NCI-H1092 (cell line): ENCODE measurements at regions not wholly inside any gene's neighbourhood (a gene's known extent, or its start where the extent isn't known, plus 50 kb on each side); places are given as distances from the start of the nearest gene placed in this dataset.

Source experiments
- DNase-seq: peaks from one replicate; lab custom pipeline; 2025; lab: John Stamatoyannopoulos, UW

DNA sequence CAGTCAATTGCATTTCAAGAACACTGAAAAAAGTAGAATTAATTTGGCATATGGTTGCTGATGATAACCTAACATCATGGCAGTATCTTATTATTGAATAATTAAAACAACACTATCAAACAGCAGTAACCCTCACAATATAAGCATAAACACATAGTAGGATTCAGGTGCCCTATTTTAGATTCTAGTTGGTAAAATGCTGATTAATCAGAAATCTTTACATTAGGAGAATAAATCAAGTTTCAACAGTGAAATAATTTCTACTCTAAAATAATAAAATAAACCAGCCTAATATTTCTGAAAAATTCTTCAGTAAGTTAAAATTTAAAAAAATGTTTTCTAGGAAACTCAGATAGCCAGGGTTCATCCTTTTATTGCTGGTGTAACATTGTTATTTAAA, 76.4 kb upstream of the NUDT12 start:
- no peak for DNase-seq

DNA sequence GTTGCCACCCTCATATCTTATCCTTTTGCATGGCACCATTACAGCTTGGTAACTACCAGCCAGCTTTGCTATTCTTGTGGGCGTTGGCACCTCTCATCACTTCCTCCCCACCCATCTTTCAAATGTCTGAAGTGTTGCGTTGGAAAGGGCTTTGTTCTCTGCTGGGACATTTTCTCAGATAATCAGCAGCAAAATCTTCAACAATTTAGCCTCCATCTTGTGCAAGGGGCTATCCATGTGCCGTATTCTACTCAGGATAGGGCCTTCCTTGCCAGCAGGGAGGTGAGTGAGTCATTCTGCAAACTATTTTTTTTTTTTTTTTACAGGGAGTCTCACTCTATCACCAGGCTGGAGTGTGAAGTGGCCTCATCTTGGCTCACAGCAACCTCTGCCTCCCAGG, 62.1 kb upstream of the NUDT12 start:
- no peak for DNase-seq

DNA sequence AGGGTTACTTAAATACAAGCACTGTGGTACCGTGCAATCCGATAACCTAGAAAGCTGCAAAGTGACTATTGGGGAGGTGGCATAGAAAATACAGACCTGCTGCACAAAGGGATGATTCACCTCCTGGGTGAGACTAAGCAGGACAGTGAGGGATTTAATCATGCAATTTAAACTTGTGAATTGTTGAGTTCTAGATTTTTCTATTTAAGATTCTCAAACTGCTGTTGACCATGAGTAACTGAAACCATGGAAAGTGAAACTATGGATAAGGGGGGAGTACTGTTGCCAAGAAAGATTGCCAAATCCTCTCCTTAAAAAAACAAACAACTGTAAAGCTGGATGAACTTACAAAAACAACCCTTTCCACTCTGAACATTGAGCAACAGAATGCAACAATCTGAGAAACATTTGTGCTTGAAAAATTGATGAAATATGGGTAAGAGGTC, 61.5 kb upstream of the NUDT12 start:
- DNase-seq, result no peak

DNA sequence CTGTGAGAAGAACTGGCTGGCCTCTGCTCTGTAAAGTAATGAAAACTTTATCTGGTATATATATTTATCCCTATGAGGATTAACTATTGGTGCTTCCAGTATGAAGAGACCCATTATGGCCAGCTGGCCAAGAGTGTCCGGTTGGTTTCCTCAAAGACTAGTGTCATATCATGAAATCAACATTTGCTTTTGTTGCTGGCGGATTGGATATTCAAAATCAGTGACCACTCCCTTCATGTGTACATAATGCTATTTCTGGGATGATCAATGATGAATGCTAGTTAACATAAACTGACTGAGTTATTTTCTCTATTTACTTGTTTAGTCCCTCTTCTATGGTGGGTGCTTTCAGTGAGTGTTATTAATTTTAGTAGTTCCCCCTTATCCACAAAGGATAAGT, 60.8 kb upstream of the NUDT12 start:
- no peak for DNase-seq

DNA sequence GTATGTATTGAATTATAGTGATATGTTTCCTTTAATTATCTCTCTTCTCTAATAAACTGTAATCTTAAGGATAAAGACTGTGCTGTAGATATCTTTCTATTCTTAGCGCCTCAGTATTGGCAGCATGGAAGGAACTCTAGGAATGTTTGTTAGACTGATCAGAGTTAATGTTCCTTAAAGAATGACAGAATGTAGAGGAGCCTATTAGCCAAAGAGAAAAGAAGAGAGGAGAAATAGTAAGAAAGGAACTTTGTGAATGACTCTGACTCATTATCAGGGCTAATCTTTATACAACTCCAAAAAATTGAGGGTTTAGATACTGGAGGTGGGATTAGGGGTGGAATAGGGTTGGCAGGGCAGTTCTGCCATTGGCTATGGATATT, 59.0 kb upstream of the NUDT12 start:
- DNase-seq, result no peak

DNA sequence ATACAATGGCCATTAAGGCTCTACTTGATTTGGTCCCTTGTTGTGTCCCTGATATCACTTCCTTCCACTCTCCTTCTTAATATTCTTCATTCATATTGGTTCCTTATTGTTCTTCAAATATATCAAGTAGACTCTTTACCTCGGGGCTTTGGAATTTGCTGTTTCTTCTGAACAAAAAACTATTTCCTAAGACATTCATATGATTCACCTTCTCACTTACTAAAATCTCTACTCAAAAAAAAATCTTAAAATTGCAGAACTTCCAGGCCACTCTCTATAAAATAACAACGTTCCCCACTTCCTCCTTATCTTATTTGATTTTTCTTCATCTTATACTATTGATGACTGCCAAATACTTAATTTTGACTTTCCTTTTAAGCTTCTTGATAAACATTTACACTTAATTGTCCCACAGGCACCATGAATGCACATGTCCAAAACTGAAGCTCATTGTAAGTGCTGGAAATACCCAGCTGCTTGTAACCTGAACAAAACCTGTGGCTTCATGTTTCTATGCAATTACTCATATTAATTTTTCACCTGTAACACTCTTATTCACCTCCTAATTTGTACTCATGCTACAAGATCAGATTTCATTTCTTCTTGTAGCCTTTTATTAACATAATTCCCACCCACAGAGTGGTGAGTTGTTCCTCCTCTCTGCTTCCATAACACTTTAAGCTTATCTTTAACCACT, 58.4 kb upstream of the NUDT12 start:
- no peak for DNase-seq

DNA sequence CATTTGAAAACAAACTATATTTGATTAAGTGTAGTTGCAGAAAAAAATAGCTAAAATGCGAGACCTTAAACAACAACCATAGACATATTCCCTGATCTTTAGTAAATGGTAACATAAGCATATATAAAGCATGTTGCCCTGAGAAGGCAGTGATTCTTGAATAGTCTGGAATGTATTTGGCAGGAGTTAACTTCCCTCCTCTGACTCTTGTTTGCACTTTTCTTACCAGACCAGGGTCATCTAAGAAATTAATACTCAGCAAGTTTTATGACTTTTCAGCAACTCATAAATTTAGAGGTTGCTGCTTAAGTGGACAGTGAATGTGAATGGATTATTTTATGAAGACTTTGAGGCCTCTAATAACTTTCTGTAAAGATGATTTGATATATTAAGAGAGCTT, 55.3 kb upstream of the NUDT12 start:
- no peak for DNase-seq

DNA sequence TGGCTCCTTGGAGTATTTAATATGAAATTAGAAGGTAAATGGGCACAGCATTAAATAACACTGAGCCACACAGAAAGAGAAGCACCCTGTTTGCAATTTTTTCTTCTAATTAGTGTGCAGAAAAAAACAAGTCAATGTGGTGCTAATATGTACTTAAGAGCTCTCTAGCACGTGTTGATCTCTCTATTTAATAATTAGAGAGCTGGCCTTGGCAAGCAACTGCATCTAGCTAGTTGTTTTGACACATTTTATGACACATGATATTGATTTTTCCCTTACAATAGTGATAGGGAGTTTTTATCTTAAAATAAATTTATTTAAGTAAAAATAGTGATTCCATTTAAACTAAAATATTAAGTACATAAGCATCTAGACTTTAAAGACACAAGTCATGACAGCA, 54.5 kb upstream of the NUDT12 start:
- DNase-seq, result peak; percentile 31

DNA sequence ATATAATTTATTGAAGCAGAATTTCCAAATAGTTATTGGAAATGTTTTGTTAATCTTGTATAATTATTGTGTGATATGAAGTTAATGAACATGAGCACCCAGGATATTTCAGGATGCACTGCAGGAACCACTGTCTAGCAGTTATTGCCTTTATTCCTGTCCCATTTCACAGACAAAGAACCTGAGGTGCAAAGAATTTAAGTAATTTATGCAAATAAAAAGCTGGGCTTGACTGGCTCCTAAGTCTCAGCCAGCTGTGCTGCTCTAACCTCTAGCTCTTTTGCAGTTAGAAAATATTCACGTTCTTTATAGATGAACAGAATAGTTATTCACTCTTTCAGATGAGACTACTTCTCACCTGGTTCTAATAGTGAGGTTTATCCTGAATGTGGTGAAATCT, 50.0 kb upstream of the NUDT12 start:
- no peak for DNase-seq
